ENCODE measurements at regions not wholly inside any gene's neighbourhood (a gene's known extent, or its start where the extent isn't known, plus 50 kb on each side); places are given as distances from the start of the nearest gene placed in this dataset.

DNA sequence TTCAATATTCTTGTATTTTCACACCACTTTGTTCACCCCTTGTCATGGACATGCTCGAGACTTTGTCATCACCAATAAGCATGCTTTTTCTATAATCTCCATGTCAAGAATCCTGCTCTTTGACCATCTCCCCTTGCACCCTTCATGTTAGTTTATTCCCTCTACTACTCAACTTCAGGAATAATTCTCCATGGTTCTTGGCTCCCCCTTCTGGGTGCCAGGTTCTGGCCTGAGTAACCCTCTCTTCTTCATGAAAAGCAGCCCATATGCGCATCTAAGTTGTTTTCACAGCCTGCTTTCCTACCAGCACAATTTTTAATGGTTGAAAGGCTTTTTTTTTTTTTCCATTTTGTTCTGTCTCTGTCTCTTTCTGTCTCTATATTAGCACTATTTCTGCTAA, 160.7 kb downstream of the LEPR start:
- TF ChIP-seq, protein P1, sequence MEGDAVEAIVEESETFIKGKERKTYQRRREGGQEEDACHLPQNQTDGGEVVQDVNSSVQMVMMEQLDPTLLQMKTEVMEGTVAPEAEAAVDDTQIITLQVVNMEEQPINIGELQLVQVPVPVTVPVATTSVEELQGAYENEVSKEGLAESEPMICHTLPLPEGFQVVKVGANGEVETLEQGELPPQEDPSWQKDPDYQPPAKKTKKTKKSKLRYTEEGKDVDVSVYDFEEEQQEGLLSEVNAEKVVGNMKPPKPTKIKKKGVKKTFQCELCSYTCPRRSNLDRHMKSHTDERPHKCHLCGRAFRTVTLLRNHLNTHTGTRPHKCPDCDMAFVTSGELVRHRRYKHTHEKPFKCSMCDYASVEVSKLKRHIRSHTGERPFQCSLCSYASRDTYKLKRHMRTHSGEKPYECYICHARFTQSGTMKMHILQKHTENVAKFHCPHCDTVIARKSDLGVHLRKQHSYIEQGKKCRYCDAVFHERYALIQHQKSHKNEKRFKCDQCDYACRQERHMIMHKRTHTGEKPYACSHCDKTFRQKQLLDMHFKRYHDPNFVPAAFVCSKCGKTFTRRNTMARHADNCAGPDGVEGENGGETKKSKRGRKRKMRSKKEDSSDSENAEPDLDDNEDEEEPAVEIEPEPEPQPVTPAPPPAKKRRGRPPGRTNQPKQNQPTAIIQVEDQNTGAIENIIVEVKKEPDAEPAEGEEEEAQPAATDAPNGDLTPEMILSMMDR (IDR thresholded peaks at IDR 0.05; ENCODE audit: low read depth, low read length): no peak
- no peak for DNase-seq

DNA sequence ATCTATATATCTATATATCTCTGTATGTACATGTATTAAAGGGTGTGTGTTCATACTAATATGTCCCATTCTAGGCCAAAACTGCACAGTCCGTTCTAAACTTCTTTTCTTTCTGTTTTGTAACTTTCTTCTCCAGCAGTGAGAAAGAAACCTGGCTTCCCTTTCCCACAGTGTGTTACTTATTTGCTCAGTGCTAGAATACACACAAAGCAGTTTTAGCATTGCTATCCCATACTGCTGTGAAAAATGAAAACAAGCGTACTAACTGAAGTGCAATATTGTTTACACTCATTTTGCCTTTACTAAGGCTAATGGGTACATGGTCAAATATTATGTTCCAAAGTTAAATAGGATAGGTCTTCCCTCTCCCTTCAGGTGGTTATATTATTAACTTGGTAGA, 163.9 kb downstream of the LEPR start:
- Histone ChIP-seq H3K27me3 (ENCODE audit: insufficient read depth, low read depth, severe bottlenecking) (no peaks in the 10 kb centered on the region), H3K36me3 (no peaks in the 10 kb centered on the region), H3K9me3 (ENCODE audit: severe bottlenecking) (no peaks in the 10 kb centered on the region), H3K27ac (no peak overlapping the region), H3K4me3 (ENCODE audit: low read depth, low read length) (no peak overlapping the region)
- DNase-seq: no peak
- TF ChIP-seq, protein P1 (IDR thresholded peaks at IDR 0.05; ENCODE audit: low read depth, low read length): no peak

More for the DNA sequence above, 160.7 kb downstream of the LEPR start:
- H3K4me3 ChIP-seq (ENCODE audit: low read depth, low read length): no peak overlapping the region
- no peak overlapping the region for H3K27ac ChIP-seq
- H3K9me3 ChIP-seq (ENCODE audit: severe bottlenecking): peaks cover 4% of the 10 kb centered on the region
- no peaks in the 10 kb centered on the region for H3K36me3 ChIP-seq
- no peaks in the 10 kb centered on the region for H3K27me3 ChIP-seq (ENCODE audit: insufficient read depth, low read depth, severe bottlenecking)

DNA sequence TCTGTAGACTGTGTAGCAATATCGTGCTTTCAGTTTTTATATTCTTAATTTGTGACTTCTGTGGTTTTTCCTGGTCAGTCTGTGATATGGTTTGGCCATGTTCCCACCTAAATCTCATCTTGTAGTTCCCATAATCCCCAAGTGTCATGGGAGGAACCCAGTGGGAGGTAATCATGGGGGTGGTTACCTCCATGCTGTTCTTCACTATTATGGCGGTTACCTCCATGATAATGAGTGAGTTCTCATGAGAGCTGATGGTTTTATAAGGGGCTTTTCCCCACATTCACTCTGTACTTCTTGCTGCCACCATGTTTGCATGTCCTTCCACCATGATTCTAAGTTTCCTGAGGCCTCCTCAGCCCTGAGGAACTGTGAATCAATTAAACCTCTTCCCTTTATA, 169.8 kb downstream of the LEPR start:
- TF ChIP-seq, protein P1 (IDR thresholded peaks at IDR 0.05; ENCODE audit: low read depth, low read length): no peak
- H3K9me3 ChIP-seq (ENCODE audit: severe bottlenecking): no peaks in the 10 kb centered on the region
- DNase-seq: no peak
- H3K27me3 ChIP-seq (ENCODE audit: insufficient read depth, low read depth, severe bottlenecking): no peaks in the 10 kb centered on the region
- H3K27ac ChIP-seq: no peak overlapping the region
- no peak overlapping the region for H3K4me3 ChIP-seq (ENCODE audit: low read depth, low read length)
- H3K36me3 ChIP-seq: no peaks in the 10 kb centered on the region

DNA sequence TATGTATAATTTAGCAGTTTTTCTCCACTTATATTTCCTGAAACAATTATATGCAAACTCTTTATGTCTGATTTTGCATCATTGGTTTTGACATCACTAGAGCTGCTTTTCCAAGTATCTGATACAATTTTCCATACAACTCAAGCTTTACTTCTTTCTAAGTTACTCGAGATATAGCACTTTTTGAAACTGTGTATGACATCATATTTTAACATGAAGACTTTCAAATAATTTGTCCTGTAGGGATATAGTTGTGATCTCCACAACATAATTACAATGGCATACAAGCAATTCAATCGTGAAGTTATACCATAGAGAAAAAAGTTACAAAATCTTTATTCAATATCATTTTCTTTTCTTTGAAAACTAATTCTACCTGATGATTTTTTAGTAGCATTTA, 173.0 kb downstream of the LEPR start:
- Histone ChIP-seq H3K9me3 (ENCODE audit: severe bottlenecking) (no peaks in the 10 kb centered on the region), H3K27me3 (ENCODE audit: insufficient read depth, low read depth, severe bottlenecking) (no peaks in the 10 kb centered on the region), H3K36me3 (no peaks in the 10 kb centered on the region), H3K4me3 (ENCODE audit: low read depth, low read length) (no peak overlapping the region), H3K27ac (no peak overlapping the region)
- DNase-seq: no peak
- TF ChIP-seq, protein P1 (IDR thresholded peaks at IDR 0.05; ENCODE audit: low read depth, low read length): no peak

DNA sequence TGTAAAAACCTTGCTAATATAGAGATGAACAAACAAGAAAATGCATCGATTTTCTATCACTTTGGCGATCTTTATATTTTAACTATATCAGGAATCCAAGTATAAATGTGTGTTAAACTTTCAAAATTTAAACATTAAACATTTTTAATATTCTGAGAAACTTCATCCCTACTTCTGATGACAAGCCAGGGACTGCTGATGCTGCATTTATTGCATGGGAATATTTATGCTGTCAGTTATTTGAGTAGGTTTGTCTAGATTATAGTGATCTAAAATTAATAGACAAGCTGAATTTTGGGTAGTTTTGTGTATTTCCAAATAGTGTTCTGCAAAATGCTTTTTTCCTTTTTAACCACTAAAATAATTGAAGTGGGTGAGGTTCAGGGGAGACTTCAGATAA, 175.3 kb downstream of the LEPR start:
- no peak overlapping the region for H3K4me3 ChIP-seq (ENCODE audit: low read depth, low read length)
- TF ChIP-seq, protein P1 (IDR thresholded peaks at IDR 0.05; ENCODE audit: low read depth, low read length): no peak
- H3K9me3 ChIP-seq (ENCODE audit: severe bottlenecking): no peaks in the 10 kb centered on the region
- no peak overlapping the region for H3K27ac ChIP-seq
- H3K27me3 ChIP-seq (ENCODE audit: insufficient read depth, low read depth, severe bottlenecking): no peaks in the 10 kb centered on the region
- DNase-seq: no peak
- no peaks in the 10 kb centered on the region for H3K36me3 ChIP-seq

DNA sequence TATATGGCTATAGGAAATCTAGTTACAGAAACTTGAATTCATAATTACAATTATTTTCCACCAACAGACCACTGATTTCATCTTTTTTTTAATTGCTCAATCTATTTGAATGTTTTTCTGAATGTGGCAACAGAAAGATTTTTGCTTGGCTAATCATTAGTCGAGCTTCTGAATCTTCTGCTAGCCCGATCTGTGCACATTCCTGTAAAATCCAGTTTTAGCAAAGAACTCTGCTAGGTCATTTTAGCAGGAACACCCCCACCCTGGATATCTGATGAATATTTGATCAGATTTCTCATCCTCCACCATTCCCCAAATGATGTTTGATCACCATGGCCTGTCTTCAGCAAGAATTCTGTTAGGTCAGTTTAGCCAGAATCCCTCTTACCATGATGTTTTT, 176.3 kb downstream of the LEPR start:
- no peaks in the 10 kb centered on the region for H3K9me3 ChIP-seq (ENCODE audit: severe bottlenecking)
- TF ChIP-seq, protein P1 (IDR thresholded peaks at IDR 0.05; ENCODE audit: low read depth, low read length): no peak
- no peaks in the 10 kb centered on the region for H3K36me3 ChIP-seq
- no peak overlapping the region for H3K27ac ChIP-seq
- H3K27me3 ChIP-seq (ENCODE audit: insufficient read depth, low read depth, severe bottlenecking): no peaks in the 10 kb centered on the region
- no peak for DNase-seq
- no peak overlapping the region for H3K4me3 ChIP-seq (ENCODE audit: low read depth, low read length)

Data from WERI-Rb-1 (cell line).